C1 segment of cervical spinal cord (tissue), 14 donors: ENCODE measurements at regions not wholly inside any gene's neighbourhood (a gene's known extent, or its start where the extent isn't known, plus 50 kb on each side); places are given as distances from the start of the nearest gene placed in this dataset.

Experiments
- DNase-seq, 14 donors: peaks; one replicate each; lab custom pipeline; 2025; lab: John Stamatoyannopoulos, UW

DNA sequence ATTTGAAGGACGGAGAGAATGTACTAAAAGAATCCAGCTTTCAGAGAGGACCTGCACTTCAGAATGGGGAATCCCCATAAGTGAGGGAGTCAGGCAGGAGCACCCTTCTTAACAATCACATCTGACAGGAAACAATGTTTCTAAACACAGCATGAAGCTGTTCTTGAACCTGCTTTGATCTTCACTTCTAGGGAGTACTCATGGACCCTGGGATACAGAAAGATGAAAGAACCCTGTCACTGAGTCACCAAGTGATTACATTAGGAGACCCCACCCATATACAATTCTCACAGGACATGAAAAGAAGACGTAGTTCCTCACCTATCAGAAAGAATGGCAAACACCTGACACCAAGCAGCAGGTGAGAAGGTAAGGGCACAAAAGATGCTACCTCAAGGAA is 296.9 kb upstream of the ZC3H12C start:
- no peak for DNase-seq

DNA sequence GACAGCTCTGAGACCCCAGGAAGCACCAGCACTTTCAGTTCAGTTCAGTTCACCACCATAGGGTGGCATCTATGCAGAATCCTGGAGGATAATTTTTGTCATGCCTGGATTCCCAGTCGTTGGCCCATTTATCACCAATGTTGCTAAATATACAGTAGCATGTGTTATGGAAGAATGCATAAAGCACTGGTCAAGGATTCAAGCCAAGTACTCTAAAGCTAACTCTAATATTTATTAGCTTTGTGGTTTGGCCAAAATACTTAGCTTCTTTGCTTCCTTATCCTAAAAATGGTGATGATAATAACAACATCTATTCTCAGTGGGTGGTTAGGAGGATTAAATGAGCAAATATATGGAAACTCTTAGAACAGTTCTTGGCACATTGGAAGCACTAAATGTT is 294.7 kb upstream of the ZC3H12C start:
- no peak for DNase-seq

DNA sequence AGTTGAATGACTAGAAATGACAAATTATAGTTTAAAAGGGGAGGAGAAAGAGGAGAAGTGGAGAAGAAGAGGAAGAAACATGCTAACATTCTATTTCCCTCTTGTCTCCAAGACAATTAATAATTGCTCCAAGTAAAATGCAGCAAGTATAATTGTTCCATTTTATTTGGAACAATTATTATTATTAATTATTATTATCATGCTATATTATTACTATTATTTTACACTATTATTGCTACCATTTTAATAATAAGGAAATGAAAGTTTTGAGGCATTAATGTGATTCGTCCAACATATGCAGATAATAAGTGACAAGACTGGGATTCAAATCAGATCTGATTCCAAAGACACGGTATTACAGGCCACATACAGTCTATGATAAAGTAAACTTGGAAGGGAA is 293.6 kb upstream of the ZC3H12C start:
- DNase-seq, result no peak

DNA sequence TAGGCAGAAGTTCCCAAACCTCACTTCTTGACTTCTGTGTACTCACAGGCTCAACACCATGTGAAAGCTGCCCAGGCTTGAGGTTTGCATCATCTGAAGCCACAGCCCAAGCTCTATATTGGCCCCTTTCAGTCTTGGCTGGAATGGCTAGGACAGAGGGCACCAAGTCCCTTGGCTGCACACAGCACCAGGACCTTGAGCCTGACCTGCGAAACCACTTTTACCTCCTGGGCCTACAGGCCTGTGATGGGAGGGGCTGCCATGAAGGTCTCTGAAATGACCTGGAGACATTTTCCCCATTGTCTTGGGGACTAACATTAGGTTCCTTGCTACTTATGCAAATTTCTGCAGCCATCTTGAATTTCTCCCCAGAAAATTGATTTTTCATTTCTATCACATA is 288.3 kb upstream of the ZC3H12C start:
- DNase-seq, result no peak

DNA sequence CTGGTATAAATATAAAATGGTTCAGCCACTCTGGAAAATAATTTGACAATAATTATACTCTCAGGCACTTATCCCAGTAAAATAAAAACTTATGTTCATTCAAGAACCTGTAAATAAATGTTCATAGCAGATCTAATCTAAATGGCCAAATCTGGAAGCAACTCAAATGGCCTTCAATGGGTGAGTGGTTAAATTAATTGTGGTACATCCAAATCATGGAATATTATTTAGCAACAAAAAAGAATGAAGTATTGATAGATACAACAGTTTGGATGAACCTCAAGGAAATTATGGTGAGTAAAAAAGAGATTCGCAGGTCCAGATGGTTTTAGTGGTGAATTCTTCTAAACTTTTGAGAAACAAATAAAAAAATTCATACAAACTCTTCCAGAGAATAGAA is 287.0 kb upstream of the ZC3H12C start:
- DNase-seq, result no peak

DNA sequence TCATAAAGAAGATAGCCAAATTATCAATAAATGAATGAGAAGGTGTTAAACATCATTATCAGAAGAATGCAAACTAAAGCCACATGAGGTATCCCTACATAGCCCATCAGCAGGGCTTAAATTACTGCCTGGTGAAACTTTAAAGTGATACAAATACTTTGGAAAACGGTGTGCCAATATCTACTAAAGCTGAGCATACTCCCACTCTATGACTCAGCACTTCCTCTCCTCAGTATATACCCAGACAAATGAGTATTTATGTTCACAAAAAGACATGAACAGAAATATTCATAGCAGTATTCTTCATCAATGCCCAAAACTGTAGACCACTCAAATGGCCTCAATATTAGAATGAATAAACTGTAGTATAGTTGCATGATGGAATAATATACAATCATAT is 284.6 kb upstream of the ZC3H12C start:
- DNase-seq, result no peak

DNA sequence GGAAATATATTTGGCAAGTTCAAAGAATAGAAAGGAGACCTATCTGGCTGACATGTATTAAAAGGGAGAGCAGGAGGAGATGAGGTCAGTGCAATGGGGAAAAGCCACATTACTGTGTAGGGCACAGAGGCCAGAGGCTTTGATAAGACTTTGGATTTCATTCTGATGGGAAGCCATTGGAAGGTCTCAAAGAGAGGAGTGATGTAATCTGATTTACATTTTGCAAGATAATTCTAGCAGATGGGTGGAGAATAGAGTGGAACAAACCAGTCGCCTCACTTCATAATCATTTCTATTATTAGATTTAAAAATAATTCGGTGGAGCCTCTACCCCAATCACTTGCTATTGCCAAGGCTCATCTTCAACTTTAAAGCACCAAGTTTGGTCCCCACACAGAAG is 278.4 kb upstream of the ZC3H12C start:
- no peak for DNase-seq

DNA sequence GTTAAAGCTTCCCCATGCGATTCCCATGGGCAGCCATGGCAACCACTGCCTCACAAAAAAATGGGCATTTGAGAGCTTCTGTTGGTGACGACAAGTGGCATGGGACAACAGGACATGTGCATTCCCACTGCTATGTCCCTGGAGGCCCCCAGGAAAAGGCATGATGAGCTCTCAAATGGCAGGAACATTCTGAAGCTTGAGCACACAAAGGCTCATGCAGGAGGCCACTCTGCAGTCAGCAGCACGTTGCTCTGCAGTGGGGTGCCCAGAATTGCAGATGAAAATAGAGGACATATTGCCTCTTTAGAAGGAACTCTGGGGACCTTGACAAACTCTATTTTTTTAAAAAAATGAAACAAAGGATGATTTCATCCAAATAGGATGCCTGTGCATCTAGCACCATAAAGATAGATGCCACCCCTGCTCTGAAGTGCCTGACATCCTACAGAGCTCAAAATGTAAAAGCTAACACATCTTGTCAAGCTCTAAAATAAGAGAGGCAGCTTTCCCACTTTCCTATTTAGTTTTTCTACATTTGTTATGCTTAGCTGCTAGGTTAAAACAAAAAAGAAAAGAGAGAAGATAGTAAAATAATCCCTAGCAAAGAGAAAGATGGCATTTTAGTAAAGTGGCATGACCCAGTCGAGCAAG is 277.6 kb upstream of the ZC3H12C start:
- DNase-seq, result no peak

DNA sequence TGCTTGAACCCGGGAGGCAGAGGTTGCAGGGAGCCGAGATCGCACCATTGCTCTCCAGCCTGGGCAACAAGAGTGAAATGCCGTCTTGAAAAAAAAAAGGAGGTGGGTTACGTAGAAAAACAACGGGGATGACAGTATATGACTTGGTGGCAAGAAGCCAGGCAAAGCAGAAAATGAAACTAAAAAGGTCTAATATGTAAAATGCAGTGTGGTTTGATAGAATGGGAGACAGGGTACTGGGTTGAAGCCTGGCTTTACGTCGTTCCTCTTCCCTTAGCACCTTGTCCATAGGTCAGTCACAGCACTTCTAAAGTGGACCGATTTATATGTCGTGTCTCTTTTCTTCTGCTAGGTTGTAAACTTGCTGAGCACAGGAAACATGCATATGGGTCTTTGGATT is 274.9 kb upstream of the ZC3H12C start:
- DNase-seq, result no peak

DNA sequence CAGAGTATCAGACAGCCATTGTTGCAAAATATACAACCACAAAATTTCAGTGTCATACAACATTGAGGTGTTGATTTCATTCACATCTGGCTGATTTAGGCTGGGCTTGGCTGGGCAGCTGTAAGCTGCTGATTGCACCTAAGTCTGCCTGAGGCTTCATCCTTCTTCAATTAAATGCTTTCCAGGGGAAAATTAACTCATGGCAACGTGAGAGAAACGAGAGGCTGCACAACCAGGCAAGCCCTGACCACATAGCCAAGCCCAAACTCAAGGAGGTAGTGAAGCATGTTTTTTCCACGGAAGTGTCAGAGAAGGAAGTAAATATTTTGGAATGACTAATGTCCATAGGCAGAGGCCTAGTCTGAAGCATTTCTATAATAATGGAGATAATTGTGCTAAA is 273.8 kb upstream of the ZC3H12C start:
- DNase-seq, result no peak

DNA sequence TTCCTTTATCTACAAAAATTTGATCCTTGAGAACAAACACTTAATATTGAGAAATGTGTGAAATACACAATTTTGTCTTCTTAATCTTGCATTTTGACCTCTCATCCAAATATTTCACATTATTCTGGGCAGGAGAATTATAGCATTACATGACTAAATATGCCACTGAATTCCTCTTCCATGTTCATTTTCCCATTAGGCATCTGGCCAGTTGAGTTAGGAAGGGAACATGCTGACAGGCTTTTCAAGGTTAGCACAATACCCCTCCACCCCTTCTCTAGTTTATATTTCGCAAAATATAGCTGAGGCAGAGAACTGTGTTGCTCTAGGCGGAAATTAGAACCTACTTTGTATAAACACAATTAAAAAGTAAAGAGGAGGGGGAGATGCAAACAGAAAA is 271.7 kb upstream of the ZC3H12C start:
- DNase-seq, result no peak

DNA sequence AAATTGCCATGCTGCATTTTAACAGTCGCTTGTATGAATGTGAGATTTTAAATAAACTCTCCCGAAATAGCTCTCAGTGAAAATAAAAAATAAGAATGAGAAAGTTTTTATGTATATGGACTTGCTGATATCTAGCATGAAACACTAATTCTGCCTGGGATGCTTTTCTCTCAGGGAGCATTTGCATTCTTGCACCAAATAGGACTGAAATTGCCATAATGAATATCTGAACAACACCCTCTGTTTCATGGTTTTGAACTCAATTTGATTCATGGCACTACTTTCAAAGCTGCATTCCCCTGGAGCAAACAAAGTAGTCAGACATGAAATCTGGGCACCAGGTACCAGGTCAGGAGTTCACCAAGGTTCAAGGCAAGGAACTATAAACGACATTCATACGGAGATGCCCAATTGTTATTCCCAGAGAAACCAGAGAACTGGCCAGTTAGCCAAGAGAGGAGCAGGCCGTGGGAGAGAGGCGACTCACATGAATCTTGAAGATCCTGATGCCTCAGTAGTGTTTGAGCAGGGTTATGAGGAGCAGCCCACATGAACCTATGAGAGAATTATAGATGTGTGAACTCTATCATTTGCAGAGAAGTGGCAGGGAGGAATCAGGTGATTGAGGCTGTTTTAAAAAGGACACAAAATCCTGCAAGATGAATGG is 270.6 kb upstream of the ZC3H12C start:
- no peak for DNase-seq

DNA sequence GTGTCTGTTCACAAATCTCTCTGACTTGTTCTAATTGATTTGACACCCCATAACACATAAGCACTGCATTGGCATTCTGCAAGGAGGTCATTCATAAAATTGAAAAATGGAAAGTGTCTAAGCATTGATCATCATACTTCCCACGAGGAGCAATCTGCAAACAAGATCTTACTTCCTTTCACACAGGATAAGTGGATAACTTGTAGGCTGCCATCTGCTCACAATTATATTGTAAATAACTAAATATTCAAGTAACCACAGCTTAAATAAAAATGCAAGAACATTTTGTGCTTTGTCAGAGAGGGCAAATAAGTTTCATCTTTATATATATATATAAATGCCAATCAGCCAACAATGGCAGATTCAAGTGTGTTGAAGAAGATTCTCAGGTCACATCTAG is 264.8 kb upstream of the ZC3H12C start:
- no peak for DNase-seq

DNA sequence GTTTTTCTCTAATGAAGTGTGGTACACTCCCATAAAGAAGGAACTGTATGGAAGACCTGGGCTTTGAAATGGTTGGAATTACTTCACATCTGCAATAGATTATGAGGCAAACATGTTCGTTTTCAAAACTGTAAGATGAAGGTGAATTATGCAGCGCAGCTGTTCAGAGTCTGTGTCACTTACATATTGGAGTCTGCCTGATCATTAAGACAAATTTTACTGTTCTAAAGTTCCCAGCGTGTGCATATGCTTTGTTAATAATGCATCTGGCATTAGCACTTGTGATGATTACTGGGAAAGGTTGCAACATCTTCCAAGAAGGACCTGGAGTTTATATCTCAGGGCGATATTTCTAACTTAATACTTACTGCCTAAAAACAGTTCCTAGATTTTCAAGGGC is 255.2 kb upstream of the ZC3H12C start:
- DNase-seq, result no peak

DNA sequence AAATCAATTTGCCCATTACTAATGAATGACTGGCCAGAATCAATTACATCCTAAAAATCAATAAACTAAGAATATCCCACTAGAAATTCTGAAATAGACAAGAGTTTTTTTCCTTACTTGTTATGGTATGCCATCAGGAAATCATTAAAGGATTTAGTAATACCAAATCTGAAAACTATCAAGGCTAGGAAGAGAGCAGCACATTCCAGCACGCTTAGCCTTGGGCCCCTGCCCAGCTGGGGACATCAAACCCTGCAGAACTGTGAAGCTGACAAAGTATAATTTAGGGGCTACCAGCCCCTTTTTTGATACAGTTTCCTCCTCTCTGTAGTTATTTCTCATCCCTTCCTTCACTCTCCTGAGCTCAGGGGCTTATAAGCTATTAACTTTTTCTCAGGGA is 247.8 kb upstream of the ZC3H12C start:
- no peak for DNase-seq

DNA sequence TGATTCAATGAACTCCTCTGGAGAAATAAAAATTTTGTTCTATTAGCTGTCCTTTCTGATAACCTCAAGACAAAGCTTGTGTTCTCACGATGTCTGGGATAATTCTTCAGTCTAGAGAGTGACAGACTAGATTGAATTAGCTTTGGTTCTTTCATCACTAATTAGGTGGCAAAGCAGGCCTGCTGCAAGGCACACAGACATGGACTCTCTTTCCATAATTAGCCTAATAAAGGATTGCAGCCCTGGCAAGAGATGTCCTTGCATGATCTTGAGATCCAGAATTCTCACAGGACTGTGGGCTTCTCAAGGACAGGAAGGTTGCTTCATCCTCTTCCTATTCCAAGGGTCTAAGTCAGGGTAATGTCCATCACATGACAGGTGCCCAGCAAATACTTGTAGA is 245.6 kb upstream of the ZC3H12C start:
- DNase-seq, result no peak

DNA sequence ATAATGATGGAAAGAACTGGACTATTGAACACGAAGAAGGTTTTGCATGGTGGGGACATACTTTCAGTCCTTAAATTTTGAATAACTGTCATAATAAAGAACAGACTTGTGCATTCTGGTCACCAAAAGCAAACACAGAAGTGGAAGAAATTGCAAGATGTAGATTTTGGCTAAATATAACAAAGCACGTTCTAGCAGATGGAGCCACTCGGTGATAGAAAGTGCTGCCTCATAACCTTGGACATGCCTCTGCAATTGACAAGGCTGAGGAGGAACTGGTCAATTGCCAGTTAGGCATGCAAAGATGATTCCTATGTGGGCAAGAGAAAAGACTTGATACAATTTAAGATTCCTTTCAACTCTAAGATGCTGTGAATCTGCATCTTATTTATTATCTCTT is 244.1 kb upstream of the ZC3H12C start:
- DNase-seq, result no peak

DNA sequence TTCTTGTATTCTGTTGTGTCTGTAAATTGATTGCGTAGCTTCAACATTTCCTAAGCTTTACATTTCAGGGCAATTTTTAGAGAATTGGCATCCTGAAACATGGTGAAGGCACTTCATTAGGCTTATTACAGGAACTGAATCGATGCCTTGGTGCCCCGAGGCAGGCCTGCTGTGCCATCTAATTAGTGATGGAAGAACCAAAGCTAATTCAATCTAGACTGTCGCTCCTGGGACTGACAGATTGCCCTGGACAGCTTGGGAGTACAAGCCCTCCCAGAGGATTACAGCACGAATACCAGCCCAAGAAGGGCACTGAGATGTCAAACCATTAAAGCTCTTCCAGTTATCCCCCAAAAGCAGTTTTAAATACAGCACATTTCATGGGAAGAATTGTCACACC is 243.2 kb upstream of the ZC3H12C start:
- DNase-seq, result no peak

DNA sequence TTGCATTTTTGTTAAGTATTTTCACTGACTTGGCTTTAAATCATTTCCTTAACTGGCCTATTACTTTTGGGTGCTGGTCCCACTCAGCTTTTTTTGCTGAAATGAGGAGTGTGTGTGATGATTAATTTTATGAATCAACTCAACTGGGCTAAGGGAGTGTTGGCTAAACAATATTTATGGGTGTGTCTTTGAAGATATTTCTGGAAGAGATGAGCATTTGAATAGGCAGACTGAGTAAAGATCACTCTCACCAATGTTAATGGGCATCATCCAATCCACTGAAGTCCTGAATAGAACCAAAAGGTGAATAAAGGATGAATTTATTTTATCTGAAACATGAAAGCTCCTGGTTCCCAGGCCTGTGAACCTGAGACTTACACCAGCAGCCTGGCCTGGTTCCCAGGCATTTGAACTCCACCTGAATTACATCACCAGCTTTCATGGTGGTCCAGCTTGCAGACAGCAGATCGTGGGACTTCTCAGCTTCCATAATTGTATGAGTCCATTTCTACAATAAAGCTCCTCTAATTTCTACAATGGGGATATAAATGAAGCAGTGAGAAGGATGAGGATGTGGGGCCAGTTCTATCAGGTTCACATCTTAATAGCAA is 241.3 kb upstream of the ZC3H12C start:
- DNase-seq, result no peak

DNA sequence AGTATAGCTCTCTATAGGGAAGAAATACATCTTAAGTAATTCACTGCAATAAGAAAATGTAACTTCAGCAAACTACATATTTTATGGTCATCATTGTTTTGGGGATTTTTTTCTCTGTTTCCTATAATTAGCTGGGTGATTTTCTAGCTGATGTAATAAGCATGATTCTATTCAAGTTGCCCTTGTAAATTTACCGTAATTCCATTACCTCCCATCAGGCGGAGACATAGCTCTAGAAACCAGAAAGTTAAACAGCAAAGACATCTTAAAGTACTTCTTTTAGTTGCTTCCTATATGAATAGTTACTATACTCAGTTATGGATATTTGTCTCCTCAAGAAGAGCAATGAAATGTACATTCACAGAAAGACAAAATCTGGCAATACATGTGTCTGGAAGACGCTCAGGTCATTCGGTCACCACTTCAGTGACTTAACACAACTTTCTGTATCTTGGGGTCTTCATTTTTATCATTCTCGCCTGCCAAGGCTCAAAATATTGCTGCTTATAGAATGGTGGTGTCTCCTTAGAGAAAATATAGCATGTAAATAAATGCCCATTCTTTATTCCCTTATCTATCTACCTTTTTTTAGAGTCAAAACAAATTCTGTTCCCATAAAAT is 239.9 kb upstream of the ZC3H12C start:
- DNase-seq, result no peak

DNA sequence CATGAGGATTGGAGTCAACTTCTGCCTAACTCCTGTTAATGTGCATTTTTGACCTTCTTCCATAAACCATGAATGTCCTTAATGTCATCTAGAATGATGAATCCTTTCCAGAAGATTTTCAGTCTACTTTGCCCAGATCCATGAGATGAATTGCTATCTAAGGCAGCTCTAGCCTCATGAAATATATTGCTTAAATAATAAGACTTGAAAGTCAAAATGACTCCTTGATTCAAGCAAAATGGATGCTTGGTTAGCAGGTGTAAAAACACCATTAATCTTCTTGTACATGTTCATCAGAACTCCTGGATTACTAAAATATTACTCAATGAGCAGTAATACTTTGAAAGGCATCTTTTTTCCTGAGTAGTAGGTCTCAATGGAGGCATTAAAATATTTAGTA is 238.5 kb upstream of the ZC3H12C start:
- no peak for DNase-seq

DNA sequence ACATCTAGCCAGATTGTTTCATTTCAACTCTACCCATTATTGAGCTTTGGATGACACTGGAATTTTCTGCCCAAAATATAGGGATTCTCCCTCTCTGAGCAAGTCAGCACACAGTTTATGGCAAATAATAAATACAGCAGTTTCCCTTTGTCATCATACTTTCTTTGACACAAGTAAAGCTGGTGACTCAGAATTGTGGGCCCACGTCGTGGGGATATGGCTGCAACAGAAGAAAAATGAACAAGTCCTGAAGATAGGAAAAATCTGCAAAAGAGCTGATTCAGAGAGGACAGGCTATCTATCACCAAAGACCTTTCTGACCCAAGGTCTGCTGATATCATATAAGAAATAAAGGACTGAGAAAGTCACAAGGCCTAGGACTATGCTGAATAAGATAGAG is 236.3 kb upstream of the ZC3H12C start:
- no peak for DNase-seq

DNA sequence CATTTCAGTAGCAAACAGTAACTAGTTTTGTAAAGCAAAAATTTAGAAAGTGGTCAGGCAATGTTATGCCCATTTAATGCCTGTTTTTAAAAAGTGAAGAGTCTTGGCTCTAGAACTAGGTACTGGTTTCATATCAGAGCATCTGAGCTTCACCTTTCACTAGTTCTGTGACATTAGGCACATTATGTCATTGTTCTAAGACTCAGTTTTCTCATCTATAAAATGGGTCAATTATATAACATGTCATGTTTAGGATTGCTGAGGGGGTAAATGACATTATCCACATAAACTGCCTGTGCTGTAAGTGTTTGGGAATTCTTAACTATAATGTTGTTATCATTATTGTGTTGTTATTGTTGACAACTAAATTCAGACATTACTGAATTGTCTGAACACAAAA is 235.6 kb upstream of the ZC3H12C start:
- DNase-seq, result no peak
